HG03060 (cell line): ENCODE measurements at regions not wholly inside any gene's neighbourhood (a gene's known extent, or its start where the extent isn't known, plus 50 kb on each side); places are given as distances from the start of the nearest gene placed in this dataset.

ENCODE experiments used
- ATAC-seq: cut with Tn5 transposase; IDR thresholded peaks from one replicate; pipeline ENCODE4 v1.9.1; 2021; ENCODE audit warnings: low read depth, moderate number of reproducible peaks; ENCODE audit not compliant: unreplicated experiment

- ATAC-seq = no peak
These were observed 241.7 kb downstream of the ADGRL2 start for GRCh38 chr1:82042306-82043060.
